22Rv1 (cell line): ENCODE measurements at regions not wholly inside any gene's neighbourhood (a gene's known extent, or its start where the extent isn't known, plus 50 kb on each side); places are given as distances from the start of the nearest gene placed in this dataset.

Experiments used
- ZFX ChIP-seq: fragments of 450-650 bp; IDR thresholded peaks from 2 replicates; pipeline ENCODE4 v1.6.1; 2017; ENCODE audit warnings: antibody characterized with exemption, borderline replicate concordance
- TF ChIP-seq, protein P1 (sequence below): fragments of 450-650 bp; IDR thresholded peaks from 2 replicates; pipeline ENCODE4 v1.5.1; 2017; ENCODE audit warnings: mild to moderate bottlenecking

DNA sequence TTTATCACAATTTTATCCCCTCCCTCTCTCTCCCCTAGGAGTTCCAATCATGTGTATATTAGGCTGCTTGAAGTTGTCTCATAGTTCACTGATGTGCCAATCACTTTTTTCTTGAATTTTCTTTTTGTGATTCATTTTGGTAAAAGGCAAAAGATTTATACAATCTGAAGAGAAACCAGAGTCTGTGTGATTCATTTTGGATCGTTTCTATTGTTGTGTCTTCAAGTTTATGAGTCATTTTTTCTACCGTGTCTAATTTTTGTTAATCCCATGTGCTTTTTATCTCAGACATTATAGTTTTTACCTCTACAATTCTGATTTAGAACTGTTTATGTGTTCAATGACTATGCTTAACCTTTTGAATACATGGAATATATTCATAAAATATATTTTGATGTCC, 483.9 kb upstream of the AUTS2 start:
- TF ChIP-seq, protein P1, sequence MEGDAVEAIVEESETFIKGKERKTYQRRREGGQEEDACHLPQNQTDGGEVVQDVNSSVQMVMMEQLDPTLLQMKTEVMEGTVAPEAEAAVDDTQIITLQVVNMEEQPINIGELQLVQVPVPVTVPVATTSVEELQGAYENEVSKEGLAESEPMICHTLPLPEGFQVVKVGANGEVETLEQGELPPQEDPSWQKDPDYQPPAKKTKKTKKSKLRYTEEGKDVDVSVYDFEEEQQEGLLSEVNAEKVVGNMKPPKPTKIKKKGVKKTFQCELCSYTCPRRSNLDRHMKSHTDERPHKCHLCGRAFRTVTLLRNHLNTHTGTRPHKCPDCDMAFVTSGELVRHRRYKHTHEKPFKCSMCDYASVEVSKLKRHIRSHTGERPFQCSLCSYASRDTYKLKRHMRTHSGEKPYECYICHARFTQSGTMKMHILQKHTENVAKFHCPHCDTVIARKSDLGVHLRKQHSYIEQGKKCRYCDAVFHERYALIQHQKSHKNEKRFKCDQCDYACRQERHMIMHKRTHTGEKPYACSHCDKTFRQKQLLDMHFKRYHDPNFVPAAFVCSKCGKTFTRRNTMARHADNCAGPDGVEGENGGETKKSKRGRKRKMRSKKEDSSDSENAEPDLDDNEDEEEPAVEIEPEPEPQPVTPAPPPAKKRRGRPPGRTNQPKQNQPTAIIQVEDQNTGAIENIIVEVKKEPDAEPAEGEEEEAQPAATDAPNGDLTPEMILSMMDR: no peak
- no peak for TF ChIP-seq ZFX
